ENCODE measurements at regions not wholly inside any gene's neighbourhood (a gene's known extent, or its start where the extent isn't known, plus 50 kb on each side); places are given as distances from the start of the nearest gene placed in this dataset.

DNA sequence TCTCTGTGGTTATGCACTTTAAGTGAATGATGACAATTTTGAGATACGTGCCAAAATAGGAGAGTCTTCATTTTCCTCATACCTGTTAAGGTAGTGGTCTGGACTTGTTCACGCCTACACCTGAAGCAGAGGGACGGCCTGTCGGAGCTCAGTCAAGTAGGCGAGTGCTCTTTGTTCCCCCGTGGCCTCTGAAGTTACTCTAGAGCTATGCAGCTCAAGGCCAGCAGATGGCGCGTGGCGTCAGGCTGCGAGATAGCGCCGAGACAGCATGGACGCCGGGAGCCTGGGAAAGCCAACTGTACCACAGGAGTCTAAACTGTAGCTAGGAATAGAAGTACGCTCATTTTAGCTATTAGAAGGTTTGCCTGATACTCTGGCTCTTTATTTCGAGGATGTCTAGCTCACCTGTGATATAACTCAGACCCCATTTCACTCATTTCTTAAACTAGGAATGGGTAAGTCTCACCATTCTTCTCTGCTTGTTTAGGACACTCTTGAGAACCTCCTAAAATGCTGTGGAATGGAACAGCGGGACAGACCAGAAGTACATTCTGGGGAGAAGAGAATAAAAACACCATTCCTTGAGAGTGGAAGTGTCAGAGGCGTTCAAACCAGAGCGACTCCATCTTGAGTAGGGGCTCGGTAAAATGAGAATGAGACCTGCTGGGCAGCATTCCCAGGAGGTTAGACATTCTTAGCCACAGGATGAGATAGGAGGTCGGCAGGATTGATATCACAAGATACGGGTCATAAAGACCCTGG is 267.4 kb upstream of the HMGA2 start:
- DNase-seq (ENCODE audit: low read depth in 2 of 2) = peak; percentile 21 to 25

- DNase-seq (ENCODE audit: low read depth in 2 of 2) = no peak
Measured at GRCh38 chr12:65557438-65558181, 266.7 kb upstream of the HMGA2 start.

- no peak for DNase-seq (ENCODE audit: low read depth in 2 of 2)
Measured at GRCh38 chr12:65560286-65560685, 264.0 kb upstream of the HMGA2 start.

- DNase-seq (ENCODE audit: low read depth in 2 of 2) = no peak
Measured at GRCh38 chr12:65561798-65562382, 262.4 kb upstream of the HMGA2 start.

GRCh38 chr12:65565601-65566560 is 258.4 kb upstream of the HMGA2 start:
- no peak for DNase-seq (ENCODE audit: low read depth in 2 of 2)

- no peak for DNase-seq (ENCODE audit: low read depth in 2 of 2)
Measured at GRCh38 chr12:65566751-65567150, 257.5 kb upstream of the HMGA2 start.

- no peak for DNase-seq (ENCODE audit: low read depth in 2 of 2)
Measured at GRCh38 chr12:65567820-65568219, 256.5 kb upstream of the HMGA2 start.

DNA sequence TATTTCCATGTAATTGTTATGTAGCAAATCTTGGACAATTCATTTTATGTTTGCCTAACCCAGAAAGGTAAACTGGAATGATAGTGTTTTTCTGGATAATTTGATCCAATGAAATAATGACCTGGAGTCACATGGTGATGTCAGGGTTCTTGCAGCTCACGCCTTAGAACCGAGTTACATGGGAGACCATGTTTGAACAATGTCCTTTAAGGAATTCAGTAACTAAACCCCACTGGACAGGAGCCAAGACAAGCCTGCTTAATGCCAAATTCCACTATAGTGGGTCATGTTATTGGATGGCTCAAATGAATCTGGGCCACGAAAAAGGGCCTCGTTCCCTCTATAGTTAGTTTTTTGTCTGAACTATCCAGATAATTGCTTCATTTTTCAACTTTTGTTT is 255.8 kb upstream of the HMGA2 start:
- no peak for DNase-seq (ENCODE audit: low read depth in 2 of 2)

GRCh38 chr12:65570451-65571130 is 253.7 kb upstream of the HMGA2 start:
- DNase-seq (ENCODE audit: low read depth in 2 of 2) = no peak

DNA sequence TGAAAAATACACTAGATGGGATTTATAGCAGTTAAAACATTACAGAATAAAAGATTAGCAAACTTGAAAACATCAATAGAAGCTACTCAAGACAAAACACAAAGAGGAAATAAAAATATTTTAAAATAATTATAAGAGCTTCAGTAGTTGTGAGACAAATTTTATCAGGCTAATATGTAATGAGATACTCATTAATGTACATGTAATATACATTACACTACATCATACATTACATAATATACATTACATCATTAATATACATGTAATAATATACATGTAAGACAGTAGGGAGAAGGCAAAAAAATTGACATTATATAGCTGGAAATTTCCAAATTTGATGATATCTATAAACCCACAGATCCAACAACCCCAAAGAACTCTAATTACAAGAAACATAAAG is 249.4 kb upstream of the HMGA2 start:
- no peak for DNase-seq (ENCODE audit: low read depth in 2 of 2)

GRCh38 chr12:65584016-65584415 is 240.3 kb upstream of the HMGA2 start:
- DNase-seq (ENCODE audit: low read depth in 2 of 2) = no peak

- no peak for DNase-seq (ENCODE audit: low read depth in 2 of 2)
Measured at GRCh38 chr12:65585648-65586602, 238.4 kb upstream of the HMGA2 start.

- no peak for DNase-seq (ENCODE audit: low read depth in 2 of 2)
Measured at GRCh38 chr12:65586796-65587195, 237.5 kb upstream of the HMGA2 start.

DNA sequence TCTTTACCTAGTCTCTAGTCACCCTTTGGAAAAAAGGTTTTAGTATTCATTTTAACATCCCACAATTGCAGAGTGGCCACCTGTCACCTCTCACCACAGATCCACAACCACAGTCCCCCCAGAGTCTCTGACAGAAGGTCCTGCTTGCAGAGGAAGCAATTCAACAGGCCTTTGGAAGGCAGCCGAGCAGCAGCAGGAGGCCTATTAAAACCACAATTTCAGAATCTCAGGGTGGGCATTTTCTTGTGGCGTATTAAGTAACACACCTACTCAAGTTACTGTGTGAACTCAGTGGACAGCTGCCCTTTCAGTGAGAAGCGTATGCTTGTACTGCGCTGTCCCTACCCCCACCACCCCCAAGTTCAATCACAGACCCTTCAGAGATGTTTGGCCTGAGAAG is 234.0 kb upstream of the HMGA2 start:
- DNase-seq (ENCODE audit: low read depth in 2 of 2) = no peak

DNA sequence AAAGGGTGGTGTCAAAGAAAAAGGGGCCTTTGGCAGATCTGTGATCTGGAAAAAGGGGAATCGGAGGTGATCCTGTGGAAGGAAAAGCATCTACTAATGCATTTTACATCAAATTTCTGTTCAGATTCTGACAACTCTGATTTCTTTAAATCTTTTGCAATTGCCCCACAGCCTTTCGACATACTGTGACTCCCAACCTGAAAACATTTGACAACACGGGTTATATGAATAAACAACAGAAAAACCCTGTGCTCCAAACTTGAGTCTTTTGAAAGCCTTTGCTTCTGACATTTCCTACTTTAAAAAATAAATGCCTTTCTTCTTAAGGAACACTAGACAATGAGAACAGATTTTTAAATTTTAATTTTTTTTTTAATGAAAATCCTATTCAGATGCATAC is 231.9 kb upstream of the HMGA2 start:
- DNase-seq (ENCODE audit: low read depth in 2 of 2) = no peak

DNA sequence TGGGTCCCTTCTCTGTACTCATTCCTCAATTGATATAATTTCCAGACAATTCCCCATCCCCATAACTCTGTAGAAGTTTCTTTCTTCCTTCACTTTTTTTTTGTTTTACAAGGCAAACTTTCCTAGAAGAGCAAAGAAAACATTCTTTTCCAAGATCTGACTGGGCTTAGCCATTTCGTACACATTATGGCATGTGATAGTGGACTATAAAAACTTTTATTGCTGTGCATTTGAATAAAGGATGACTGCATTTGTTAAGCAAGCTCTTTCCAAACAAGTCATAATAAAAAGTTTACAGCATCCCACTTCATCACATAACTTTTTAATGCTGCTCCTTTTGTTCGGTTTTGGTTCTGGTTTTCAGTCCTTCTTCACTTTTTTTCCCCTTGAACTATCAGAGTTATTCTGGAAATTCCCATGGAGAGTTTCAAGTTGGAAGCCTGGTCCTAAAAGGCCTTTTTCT is 231.0 kb upstream of the HMGA2 start:
- no peak for DNase-seq (ENCODE audit: low read depth in 2 of 2)

DNA sequence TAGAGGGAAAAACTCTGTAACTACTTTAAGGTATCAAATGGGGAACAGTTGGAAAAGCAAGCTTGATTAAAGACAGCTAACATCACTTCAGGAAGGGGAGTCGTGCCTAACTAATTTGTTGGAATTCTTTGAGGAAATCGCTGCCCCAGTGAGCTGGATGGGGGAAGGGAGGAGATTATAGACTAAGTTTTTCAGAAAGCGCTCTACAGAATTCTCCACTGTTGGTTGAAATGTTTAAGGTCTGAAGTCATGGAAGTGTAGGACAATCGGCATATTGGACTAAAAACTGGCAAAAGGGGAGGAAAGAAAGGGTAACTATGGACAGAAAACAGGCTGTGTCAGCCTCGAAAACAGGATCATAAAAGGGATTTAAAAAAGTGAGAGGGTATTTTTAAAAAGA is 229.9 kb upstream of the HMGA2 start:
- no peak for DNase-seq (ENCODE audit: low read depth in 2 of 2)

DNA sequence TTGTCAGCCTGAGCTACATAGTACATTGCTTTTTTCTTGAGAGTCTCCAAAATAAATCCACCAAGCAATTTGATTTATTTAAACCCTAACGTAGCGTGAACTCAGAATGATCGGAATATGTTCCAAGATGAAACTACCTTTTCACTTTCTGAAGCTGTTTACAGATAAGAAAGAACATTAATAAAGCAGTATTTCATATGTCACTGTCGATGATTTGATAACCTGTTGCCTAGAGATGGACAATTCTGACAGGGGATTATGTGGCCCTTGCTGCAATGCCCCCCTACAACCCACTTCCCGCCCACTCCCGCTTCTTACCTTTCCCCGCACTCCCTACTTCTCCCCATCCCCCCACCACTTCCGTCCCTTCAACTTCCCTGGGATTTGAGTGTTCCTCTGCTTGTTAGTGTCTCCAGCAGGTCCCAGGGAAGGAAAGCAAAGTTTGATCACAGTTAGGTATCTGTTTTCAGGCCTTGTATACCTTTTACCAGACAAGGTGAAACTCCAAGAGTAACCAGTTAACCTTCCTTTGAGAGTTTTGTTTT is 229.2 kb upstream of the HMGA2 start:
- no peak for DNase-seq (ENCODE audit: low read depth in 2 of 2)

GRCh38 chr12:65596514-65597091 is 227.7 kb upstream of the HMGA2 start:
- DNase-seq (ENCODE audit: low read depth in 2 of 2) = no peak

All from stimulated activated CD8-positive, alpha-beta memory T cell treated with anti-CD3 and anti-CD28 coated beads, Interleukin-2, amount 100 ng/mL, for 1 hour (primary cell).